Neutrophil (primary cell): ENCODE measurements at regions not wholly inside any gene's neighbourhood (a gene's known extent, or its start where the extent isn't known, plus 50 kb on each side); places are given as distances from the start of the nearest gene placed in this dataset.
"Not testable (repeated sequence)": the region's sequence is repeated elsewhere in the genome, so short reads cannot be mapped to it uniquely, and the experiment has no call there.

ENCODE experiments used
- H3K27ac ChIP-seq: fragments of 200-600 bp; sonication (generic); 2 replicates; pipeline ENCODE4 v1.5.1; 2016; ENCODE audit warnings: mild to moderate bottlenecking, moderate library complexity
- H3K27me3 ChIP-seq: fragments of 200-600 bp; sonication (generic); 2 replicates; pipeline ENCODE4 v1.6.0; 2016; ENCODE audit warnings: mild to moderate bottlenecking
- H3K36me3 ChIP-seq: fragments of 200-600 bp; sonication (generic); 2 replicates; pipeline ENCODE4 v1.5.1; 2017
- H3K4me1 ChIP-seq, 2 experiments: fragments of 200-600 bp in 1 of 2; sonication (generic) in 1 of 2; 1 replicate in 1 of 2; 2 replicates in 1 of 2; pipeline versions ENCODE4 v1.5.1 to v1.6.1; 2013 to 2016; ENCODE audit warnings: low read depth in 1 of 2, low read length in 1 of 2, mild to moderate bottlenecking in 1 of 2, moderate library complexity in 1 of 2; ENCODE audit not compliant: control insufficient read depth in 1 of 2, insufficient read depth in 1 of 2
- H3K4me3 ChIP-seq, 2 experiments: fragments of 200-600 bp in 1 of 2; sonication (generic) in 1 of 2; 1 replicate in 1 of 2; 2 replicates in 1 of 2; pipeline ENCODE4 v1.5.1; 2013 to 2016; ENCODE audit warnings: low read depth in 1 of 2, low read length in 1 of 2, mild to moderate bottlenecking in 1 of 2, moderate library complexity in 1 of 2
- H3K9me3 ChIP-seq: fragments of 200-600 bp; sonication (generic); 2 replicates; pipeline ENCODE4 v1.5.1; 2016
- TF ChIP-seq, protein P1 (sequence below): fragments of 200-600 bp; sonication (generic); IDR thresholded peaks from 2 replicates; pipeline ENCODE4 v1.5.1; 2016; ENCODE audit warnings: antibody characterized with exemption

DNA sequence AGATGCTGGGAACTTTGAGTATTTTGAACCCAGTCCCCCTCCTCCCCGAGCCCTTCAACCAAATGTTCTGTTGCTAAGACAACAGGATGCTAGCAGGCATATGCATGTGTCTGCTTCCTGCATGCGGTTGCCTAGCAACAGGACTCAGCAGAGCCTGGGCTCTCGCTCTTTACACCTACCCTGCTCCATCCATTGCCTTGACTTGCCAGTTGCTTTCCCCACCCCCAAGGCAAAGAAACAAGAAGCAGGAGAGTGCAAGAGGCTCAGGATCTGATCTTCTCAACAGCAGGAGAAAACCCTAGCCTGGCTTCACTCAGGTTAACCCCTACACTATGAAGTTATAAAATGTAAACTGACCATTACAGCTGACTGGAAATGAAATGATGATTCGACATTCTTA, 393.0 kb downstream of the IGSF11 start:
- TF ChIP-seq, protein P1, sequence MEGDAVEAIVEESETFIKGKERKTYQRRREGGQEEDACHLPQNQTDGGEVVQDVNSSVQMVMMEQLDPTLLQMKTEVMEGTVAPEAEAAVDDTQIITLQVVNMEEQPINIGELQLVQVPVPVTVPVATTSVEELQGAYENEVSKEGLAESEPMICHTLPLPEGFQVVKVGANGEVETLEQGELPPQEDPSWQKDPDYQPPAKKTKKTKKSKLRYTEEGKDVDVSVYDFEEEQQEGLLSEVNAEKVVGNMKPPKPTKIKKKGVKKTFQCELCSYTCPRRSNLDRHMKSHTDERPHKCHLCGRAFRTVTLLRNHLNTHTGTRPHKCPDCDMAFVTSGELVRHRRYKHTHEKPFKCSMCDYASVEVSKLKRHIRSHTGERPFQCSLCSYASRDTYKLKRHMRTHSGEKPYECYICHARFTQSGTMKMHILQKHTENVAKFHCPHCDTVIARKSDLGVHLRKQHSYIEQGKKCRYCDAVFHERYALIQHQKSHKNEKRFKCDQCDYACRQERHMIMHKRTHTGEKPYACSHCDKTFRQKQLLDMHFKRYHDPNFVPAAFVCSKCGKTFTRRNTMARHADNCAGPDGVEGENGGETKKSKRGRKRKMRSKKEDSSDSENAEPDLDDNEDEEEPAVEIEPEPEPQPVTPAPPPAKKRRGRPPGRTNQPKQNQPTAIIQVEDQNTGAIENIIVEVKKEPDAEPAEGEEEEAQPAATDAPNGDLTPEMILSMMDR: no peak
- no peak overlapping the region for H3K27ac ChIP-seq
- no peak overlapping the region for H3K4me3 ChIP-seq
- no peaks in the 10 kb centered on the region for H3K4me1 ChIP-seq
- H3K27me3 ChIP-seq: no peaks in the 10 kb centered on the region
- no peaks in the 10 kb centered on the region for H3K9me3 ChIP-seq
- no peaks in the 10 kb centered on the region for H3K36me3 ChIP-seq

DNA sequence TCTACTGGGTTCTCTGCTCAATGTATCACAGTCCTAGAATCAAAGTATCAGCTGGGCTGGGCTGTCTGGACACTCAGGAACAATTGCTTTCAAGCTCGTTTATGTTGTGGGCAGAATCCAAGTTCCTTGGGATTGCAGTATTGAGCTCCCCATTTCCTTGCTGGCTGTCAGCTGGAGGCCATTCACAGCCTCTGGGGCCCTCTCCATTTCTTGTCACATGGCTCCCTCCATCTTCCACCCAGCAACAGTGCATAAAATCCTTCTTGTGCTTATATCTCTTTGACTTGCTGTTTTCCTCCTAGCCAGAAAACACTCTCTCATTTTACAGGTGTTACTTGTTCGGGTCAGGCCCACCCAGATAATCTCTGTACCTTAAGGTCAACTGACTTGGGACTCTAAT, 363.5 kb downstream of the IGSF11 start:
- H3K4me1 ChIP-seq: no peaks in the 10 kb centered on the region
- H3K27me3 ChIP-seq: no peaks in the 10 kb centered on the region
- no peaks in the 10 kb centered on the region for H3K9me3 ChIP-seq
- TF ChIP-seq, protein P1: no peak
- no peak overlapping the region for H3K4me3 ChIP-seq
- no peaks in the 10 kb centered on the region for H3K36me3 ChIP-seq
- H3K27ac ChIP-seq: no peak overlapping the region

DNA sequence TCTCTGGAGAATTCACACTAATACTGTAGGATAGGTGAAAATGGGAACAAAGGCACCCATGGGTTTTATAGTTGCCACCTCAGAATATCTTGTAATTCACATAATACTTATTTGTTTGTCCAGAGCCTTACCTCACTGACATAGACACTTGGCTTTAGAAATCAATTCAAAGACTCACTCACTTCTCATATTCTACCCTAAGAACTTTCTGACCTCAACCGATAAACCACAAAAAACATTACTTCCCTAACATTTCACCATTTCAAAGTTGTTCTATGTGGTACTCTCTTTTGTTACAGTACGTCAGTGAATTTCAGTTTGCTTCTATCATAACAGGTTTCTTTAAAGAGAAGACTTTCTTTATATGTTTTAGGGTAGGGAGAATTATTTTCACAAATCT, 359.3 kb downstream of the IGSF11 start:
- Histone ChIP-seq H3K9me3 (no peaks in the 10 kb centered on the region), H3K27ac (no peak overlapping the region), H3K4me1 (no peaks in the 10 kb centered on the region), H3K36me3 (no peaks in the 10 kb centered on the region), H3K27me3 (no peaks in the 10 kb centered on the region), H3K4me3 (no peak overlapping the region)
- TF ChIP-seq, protein P1: no peak

DNA sequence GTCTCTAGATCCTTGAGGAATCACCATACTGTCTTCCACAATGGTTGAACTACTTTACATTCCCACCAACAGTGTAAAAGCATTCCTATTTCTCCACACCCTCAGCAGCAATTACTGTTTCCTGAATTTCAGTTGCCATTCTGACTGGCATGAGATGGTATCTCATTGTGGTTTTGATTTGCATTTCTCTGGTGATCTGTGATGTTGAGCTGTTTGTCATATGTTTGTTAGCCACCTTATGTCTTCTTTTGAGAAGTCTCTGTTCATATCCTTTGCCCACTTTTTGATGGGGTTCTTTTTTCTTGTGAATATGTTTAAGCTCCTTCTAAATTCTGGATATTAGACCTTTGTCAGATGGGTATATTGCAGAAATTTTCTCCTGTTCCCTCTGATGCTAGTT, 356.0 kb downstream of the IGSF11 start:
- H3K27ac ChIP-seq, H3K4me1 ChIP-seq, H3K4me3 ChIP-seq, H3K9me3 ChIP-seq, H3K36me3 ChIP-seq, H3K27me3 ChIP-seq: not testable (repeated sequence)

DNA sequence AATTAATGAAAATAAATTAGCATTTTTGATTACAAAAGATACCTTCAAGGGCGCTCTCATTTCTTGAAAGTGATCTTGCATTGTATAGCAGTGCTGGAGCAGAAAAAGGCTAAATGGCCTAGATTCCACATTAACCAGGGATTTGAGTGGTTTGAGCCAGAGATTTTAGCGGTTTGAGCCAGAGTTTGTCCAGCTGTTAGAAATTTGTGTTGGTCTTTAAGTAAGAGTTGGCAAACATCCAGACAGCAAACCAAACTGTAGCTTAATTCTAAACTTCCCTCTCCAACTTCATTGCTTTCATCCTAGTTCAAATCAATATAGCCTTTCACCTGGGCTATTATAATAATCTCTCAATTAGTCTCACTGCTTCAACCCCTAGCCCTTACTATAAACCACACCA, 351.7 kb downstream of the IGSF11 start:
- H3K36me3 ChIP-seq: no peaks in the 10 kb centered on the region
- H3K4me1 ChIP-seq: no peaks in the 10 kb centered on the region
- H3K9me3 ChIP-seq: no peaks in the 10 kb centered on the region
- H3K27ac ChIP-seq: no peak overlapping the region
- H3K27me3 ChIP-seq: no peaks in the 10 kb centered on the region
- H3K4me3 ChIP-seq: no peak overlapping the region
- TF ChIP-seq, protein P1: no peak

DNA sequence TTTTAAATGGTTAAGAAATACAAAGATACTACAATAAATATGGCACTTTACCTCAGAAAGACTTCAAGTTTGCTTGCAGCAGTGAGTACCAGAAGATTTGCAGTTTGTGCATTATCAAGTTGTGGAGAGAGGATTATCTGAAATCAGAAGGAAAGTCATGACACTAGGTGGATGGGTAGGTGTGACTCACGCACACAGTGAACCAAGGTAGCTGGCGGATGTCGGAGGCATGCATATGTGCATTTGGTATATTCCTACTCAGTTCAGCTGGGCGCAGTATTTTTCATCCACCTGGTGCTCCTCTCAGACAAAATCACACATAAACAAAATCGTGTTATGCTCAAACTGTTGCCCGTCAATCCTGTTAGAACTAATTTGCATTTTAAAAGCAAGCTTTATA, 351.0 kb downstream of the IGSF11 start:
- Histone ChIP-seq H3K4me3 (no peak overlapping the region), H3K9me3 (no peaks in the 10 kb centered on the region), H3K27ac (no peak overlapping the region), H3K27me3 (no peaks in the 10 kb centered on the region), H3K4me1 (no peaks in the 10 kb centered on the region), H3K36me3 (no peaks in the 10 kb centered on the region)
- TF ChIP-seq, protein P1: no peak
